Liver (tissue), 8 donors: ENCODE measurements at regions not wholly inside any gene's neighbourhood (a gene's known extent, or its start where the extent isn't known, plus 50 kb on each side); places are given as distances from the start of the nearest gene placed in this dataset.

Source experiments
- DNase-seq: peaks from one replicate; pipeline ENCODE4 v3.0.0-alpha.2; 2017; ENCODE audit warnings: low spot score
- H3K27ac ChIP-seq, 2 donors: one replicate each; pipeline ENCODE4 v1.7.0; 2013; ENCODE audit warnings: inconsistent platforms in 2 of 2, low read length in 2 of 2, control low read depth in 1 of 2, low read depth in 1 of 2, mild to moderate bottlenecking in 1 of 2
- H3K27me3 ChIP-seq, 4 donors: one replicate each; pipeline versions ENCODE4 v1.6.1 to v1.7.0; 2013; ENCODE audit warnings: low read length in 3 of 4, inconsistent platforms in 1 of 4, mild to moderate bottlenecking in 1 of 4, moderate library complexity in 1 of 4; ENCODE audit not compliant: control insufficient read depth in 4 of 4, insufficient read depth in 4 of 4
- H3K36me3 ChIP-seq, 4 donors: one replicate each; pipeline versions ENCODE4 v1.6.1 to v1.7.0; 2013; ENCODE audit warnings: low read length in 3 of 4, mild to moderate bottlenecking in 3 of 4, low read depth in 1 of 4, moderate library complexity in 1 of 4; ENCODE audit not compliant: control insufficient read depth in 4 of 4, insufficient read depth in 3 of 4
- H3K4me1 ChIP-seq, 4 donors: one replicate each; pipeline versions ENCODE4 v1.6.1 to v1.7.0; 2013; ENCODE audit warnings: low read length in 3 of 4, mild to moderate bottlenecking in 3 of 4, moderate library complexity in 1 of 4; ENCODE audit not compliant: control insufficient read depth in 4 of 4, insufficient read depth in 4 of 4
- H3K4me3 ChIP-seq, 3 donors: one replicate each; pipeline versions ENCODE4 v1.6.1 to v1.7.0; 2013; ENCODE audit warnings: low read length in 3 of 3, control low read depth in 1 of 3, low read depth in 1 of 3, mild to moderate bottlenecking in 1 of 3
- H3K9ac ChIP-seq, 2 donors: one replicate each; pipeline ENCODE4 v1.7.0; 2013; ENCODE audit warnings: low read length in 2 of 2, mild to moderate bottlenecking in 2 of 2, moderate library complexity in 2 of 2, control low read depth in 1 of 2, low read depth in 1 of 2
- H3K9me3 ChIP-seq, 4 donors: one replicate each; pipeline versions ENCODE4 v1.6.1 to v1.7.0; 2013; ENCODE audit warnings: low read length in 3 of 4; ENCODE audit not compliant: control insufficient read depth in 4 of 4
- ATF3 ChIP-seq: IDR thresholded peaks from 2 replicates; pipeline ENCODE4 v1.6.1; 2016; ENCODE audit warnings: antibody characterized with exemption
- EGR1 ChIP-seq, 2 donors: IDR thresholded peaks; 2 replicates each; pipeline ENCODE4 v1.6.1; 2016 to 2018; ENCODE audit warnings: antibody characterized with exemption in 2 of 2, low read depth in 2 of 2
- FOXA1 ChIP-seq: IDR thresholded peaks from 2 replicates; pipeline ENCODE4 v1.6.1; 2016; ENCODE audit warnings: antibody characterized with exemption
- FOXA2 ChIP-seq: IDR thresholded peaks from 2 replicates; pipeline ENCODE4 v1.6.1; 2016; ENCODE audit warnings: antibody characterized with exemption
- GABPA ChIP-seq, 2 donors: IDR thresholded peaks in 1 of 2; conservative IDR thresholded peaks in 1 of 2; 2 replicates each; pipeline ENCODE4 v1.6.1; 2016; ENCODE audit warnings: antibody characterized with exemption in 2 of 2, mild to moderate bottlenecking in 1 of 2, moderate library complexity in 1 of 2
- HNF4A ChIP-seq, 2 donors: conservative IDR thresholded peaks; 2 replicates each; pipeline ENCODE4 v1.6.1; 2016; ENCODE audit warnings: antibody characterized with exemption in 2 of 2, mild to moderate bottlenecking in 2 of 2
- HNF4G ChIP-seq: IDR thresholded peaks from 2 replicates; pipeline ENCODE4 v1.6.1; 2016; ENCODE audit warnings: antibody characterized with exemption
- JUND ChIP-seq, 2 donors: IDR thresholded peaks; 2 replicates each; pipeline ENCODE4 v1.6.1; 2016; ENCODE audit warnings: antibody characterized with exemption in 2 of 2
- MAX ChIP-seq: IDR thresholded peaks from 2 replicates; pipeline ENCODE4 v1.6.1; 2016; ENCODE audit warnings: antibody characterized with exemption
- NR2F2 ChIP-seq: IDR thresholded peaks from 2 replicates; pipeline ENCODE4 v1.6.1; 2016; ENCODE audit warnings: antibody characterized with exemption
- RAD21 ChIP-seq, 2 donors: IDR thresholded peaks; 2 replicates each; pipeline ENCODE4 v1.6.1; 2016; ENCODE audit warnings: antibody characterized with exemption in 2 of 2, mild to moderate bottlenecking in 2 of 2
- RXRA ChIP-seq, 2 donors: IDR thresholded peaks; 2 replicates each; pipeline ENCODE4 v1.6.1; 2017 to 2018; ENCODE audit warnings: antibody characterized with exemption in 2 of 2, mild to moderate bottlenecking in 1 of 2
- TAF1 ChIP-seq: conservative IDR thresholded peaks from 2 replicates; pipeline ENCODE4 v1.6.1; 2016; ENCODE audit warnings: antibody characterized with exemption, mild to moderate bottlenecking
- YY1 ChIP-seq: IDR thresholded peaks from 2 replicates; pipeline ENCODE4 v1.6.1; 2016; ENCODE audit warnings: antibody characterized with exemption, mild to moderate bottlenecking
- ZBTB33 ChIP-seq: IDR thresholded peaks from 2 replicates; pipeline ENCODE4 v1.6.1; 2016; ENCODE audit warnings: antibody characterized with exemption
- WGBS: extraction: QIAGEN DNeasy Blood & Tissue Kit; methylation state at CpG from one replicate; pipeline ENCODE4 v1.1.7; 2013; 5-methylcytosine and 5-hydroxymethylcytosine counted together
- TF ChIP-seq, protein P1 (sequence below): IDR thresholded peaks from 2 replicates; pipeline ENCODE4 v1.6.1; 2016; ENCODE audit warnings: antibody characterized with exemption, mild to moderate bottlenecking
- TF ChIP-seq, protein P2 (sequence below): fragments of 150-350 bp; IDR thresholded peaks from 2 replicates; pipeline ENCODE4 v1.5.1; 2017; ENCODE audit warnings: improper control_type of control experiment, low read depth, low read length; ENCODE audit not compliant: missing input control
- donor health status: healthy.
- donor health status: healthy.
- donor health status: healthy.
- donor health status: healthy.
- donor health status: healthy.

- no peak overlapping the region for H3K4me3 ChIP-seq
- no peaks in the 10 kb centered on the region for H3K36me3 ChIP-seq
- H3K27ac ChIP-seq = no peak overlapping the region
- no peaks in the 10 kb centered on the region for H3K27me3 ChIP-seq
- no peak overlapping the region for H3K9ac ChIP-seq
- TF ChIP-seq GABPA (IDR thresholded peaks at IDR 0.05 in 1 of 2, conservative IDR thresholded peaks at IDR 0.05 in 1 of 2) = no peak
- TF ChIP-seq ZBTB33 = no peak
- TF ChIP-seq JUND (IDR thresholded peaks at IDR 0.05) = no peak
- no peak for TF ChIP-seq FOXA1
- no peak for TF ChIP-seq EGR1 (IDR thresholded peaks at IDR 0.05; ENCODE audit: low read depth in 2 of 2)
- TF ChIP-seq NR2F2 = no peak
- no peak for TF ChIP-seq HNF4A (conservative IDR thresholded peaks at IDR 0.05)
- TF ChIP-seq TAF1 = no peak
- no peak for TF ChIP-seq ATF3
- TF ChIP-seq HNF4G = no peak
- no peak for TF ChIP-seq FOXA2
- TF ChIP-seq, protein P1, sequence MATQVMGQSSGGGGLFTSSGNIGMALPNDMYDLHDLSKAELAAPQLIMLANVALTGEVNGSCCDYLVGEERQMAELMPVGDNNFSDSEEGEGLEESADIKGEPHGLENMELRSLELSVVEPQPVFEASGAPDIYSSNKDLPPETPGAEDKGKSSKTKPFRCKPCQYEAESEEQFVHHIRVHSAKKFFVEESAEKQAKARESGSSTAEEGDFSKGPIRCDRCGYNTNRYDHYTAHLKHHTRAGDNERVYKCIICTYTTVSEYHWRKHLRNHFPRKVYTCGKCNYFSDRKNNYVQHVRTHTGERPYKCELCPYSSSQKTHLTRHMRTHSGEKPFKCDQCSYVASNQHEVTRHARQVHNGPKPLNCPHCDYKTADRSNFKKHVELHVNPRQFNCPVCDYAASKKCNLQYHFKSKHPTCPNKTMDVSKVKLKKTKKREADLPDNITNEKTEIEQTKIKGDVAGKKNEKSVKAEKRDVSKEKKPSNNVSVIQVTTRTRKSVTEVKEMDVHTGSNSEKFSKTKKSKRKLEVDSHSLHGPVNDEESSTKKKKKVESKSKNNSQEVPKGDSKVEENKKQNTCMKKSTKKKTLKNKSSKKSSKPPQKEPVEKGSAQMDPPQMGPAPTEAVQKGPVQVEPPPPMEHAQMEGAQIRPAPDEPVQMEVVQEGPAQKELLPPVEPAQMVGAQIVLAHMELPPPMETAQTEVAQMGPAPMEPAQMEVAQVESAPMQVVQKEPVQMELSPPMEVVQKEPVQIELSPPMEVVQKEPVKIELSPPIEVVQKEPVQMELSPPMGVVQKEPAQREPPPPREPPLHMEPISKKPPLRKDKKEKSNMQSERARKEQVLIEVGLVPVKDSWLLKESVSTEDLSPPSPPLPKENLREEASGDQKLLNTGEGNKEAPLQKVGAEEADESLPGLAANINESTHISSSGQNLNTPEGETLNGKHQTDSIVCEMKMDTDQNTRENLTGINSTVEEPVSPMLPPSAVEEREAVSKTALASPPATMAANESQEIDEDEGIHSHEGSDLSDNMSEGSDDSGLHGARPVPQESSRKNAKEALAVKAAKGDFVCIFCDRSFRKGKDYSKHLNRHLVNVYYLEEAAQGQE = no peak
- TF ChIP-seq RXRA (IDR thresholded peaks at IDR 0.05) = no peak
- no peaks in the 10 kb centered on the region for H3K4me1 ChIP-seq
- no peak for DNase-seq
- WGBS = 90% methylated on average over 11 of the region's 11 CpGs
- H3K9me3 ChIP-seq = no peaks in the 10 kb centered on the region
Measured at GRCh38 chr12:85708775-85709174, 127.4 kb downstream of the RASSF9 start.

DNA sequence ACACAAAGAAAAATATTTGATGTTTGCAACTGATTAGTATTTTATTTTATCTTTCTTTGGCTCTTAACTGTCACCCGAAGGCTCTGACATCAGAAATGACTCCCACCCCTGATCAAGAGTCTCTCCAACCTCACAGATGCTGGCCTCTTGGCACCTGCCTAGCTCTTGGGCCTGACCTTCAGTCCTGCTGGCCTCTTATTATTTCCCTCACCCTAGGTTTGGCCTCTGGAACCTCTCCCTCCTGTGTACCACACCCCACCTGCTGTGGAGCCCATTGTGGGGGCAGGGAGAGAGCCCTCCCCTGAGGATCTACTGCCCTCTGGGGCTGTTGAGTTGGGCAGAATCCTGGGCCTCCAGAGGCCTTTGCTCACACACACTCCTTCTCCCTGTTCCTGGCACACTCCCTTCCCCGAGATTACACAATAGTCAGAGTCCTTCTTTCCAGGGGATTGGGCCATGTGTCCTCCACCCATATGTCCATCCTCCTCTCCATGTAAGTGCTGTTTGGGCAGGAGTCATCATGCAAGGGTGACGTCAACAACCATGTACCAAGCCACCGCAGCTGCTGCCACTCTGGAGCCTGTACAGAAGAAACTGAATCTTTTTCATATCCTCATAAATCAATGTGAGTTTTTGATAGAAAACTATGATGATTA lies 124.3 kb downstream of the RASSF9 start:
- Histone ChIP-seq H3K4me1 (no peaks in the 10 kb centered on the region), H3K4me3 (no peak overlapping the region), H3K27me3 (no peaks in the 10 kb centered on the region), H3K27ac (no peak overlapping the region), H3K9me3 (no peaks in the 10 kb centered on the region), H3K36me3 (no peaks in the 10 kb centered on the region), H3K9ac (no peak overlapping the region)
- 85% methylated on average over 4 of the region's 4 CpGs for WGBS
- DNase-seq = no peak
- TF ChIP-seq NR2F2 (no peak), RAD21 (IDR thresholded peaks at IDR 0.05) (no peak), ATF3 (no peak), RXRA (IDR thresholded peaks at IDR 0.05) (no peak), ZBTB33 (no peak), YY1 (no peak), TAF1 (no peak), JUND (IDR thresholded peaks at IDR 0.05) (no peak), MAX (no peak)
- TF ChIP-seq, protein P1 = no peak
- TF ChIP-seq, protein P2, sequence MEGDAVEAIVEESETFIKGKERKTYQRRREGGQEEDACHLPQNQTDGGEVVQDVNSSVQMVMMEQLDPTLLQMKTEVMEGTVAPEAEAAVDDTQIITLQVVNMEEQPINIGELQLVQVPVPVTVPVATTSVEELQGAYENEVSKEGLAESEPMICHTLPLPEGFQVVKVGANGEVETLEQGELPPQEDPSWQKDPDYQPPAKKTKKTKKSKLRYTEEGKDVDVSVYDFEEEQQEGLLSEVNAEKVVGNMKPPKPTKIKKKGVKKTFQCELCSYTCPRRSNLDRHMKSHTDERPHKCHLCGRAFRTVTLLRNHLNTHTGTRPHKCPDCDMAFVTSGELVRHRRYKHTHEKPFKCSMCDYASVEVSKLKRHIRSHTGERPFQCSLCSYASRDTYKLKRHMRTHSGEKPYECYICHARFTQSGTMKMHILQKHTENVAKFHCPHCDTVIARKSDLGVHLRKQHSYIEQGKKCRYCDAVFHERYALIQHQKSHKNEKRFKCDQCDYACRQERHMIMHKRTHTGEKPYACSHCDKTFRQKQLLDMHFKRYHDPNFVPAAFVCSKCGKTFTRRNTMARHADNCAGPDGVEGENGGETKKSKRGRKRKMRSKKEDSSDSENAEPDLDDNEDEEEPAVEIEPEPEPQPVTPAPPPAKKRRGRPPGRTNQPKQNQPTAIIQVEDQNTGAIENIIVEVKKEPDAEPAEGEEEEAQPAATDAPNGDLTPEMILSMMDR = no peak
